HepG2 (cell line): ENCODE measurements at regions not wholly inside any gene's neighbourhood (a gene's known extent, or its start where the extent isn't known, plus 50 kb on each side); places are given as distances from the start of the nearest gene placed in this dataset.

Experiments
- ATAC-seq: fragments of 200-7000 bp; cut with Tn5 transposase; 3 replicates; pipeline ENCODE4 v1.9.1; 2020; ENCODE audit warnings: mild to moderate bottlenecking, moderate library complexity
- BruUV-seq: library from RNA; stranded (reverse); fragments of 400-500 nt; replicated peaks from 2 replicates; lab custom pipeline; 2021; lab: Mats Ljungman, UMichigan
- CTCF ChIA-PET: fragments of 300-600 bp; formaldehyde crosslinking; extraction: SDS; loops from one replicate; lab custom pipeline; 2021; ENCODE audit warnings: low total read pairs, inconsistent platforms, low intra/inter-chr PET ratio; lab: Yijun Ruan, JAX
- POLR2A ChIA-PET: fragments of 350-600 bp; sonication (Branson Sonifier 250); formaldehyde crosslinking; loops from one replicate; lab custom pipeline; 2020; ENCODE audit warnings: antibody characterized with exemption, inconsistent platforms; lab: Yijun Ruan, JAX
- DNase-seq: peaks from one replicate; pipeline ENCODE4 v3.0.0-alpha.2; 2015; ENCODE audit warnings: low spot score
- FAIRE-seq: peaks from 3 replicates; lab custom pipeline; 2011; peaks lifted over from hg19 to GRCh38; lab: Jason Lieb, UNC
- H2AFZ ChIP-seq: one replicate; pipeline ENCODE4 v1.6.1; 2011; ENCODE audit warnings: low read length, inconsistent platforms
- H3K27ac ChIP-seq: fragments of 300-600 bp; 3 replicates; pipeline ENCODE4 v1.8.0; 2011; ENCODE audit warnings: mixed run types, mild to moderate bottlenecking, mixed read lengths, low read length, inconsistent platforms; ENCODE audit not compliant: insufficient read depth; ENCODE audit errors: extremely low read length
- H3K27me3 ChIP-seq, 2 experiments: fragments of 200-600 bp in 1 of 2; 2 replicates in 1 of 2; 3 replicates in 1 of 2; pipeline versions ENCODE4 v1.6.0 to v1.8.0; 2011; ENCODE audit warnings: low read length in 2 of 2, mild to moderate bottlenecking in 2 of 2, moderate library complexity in 2 of 2, inconsistent platforms in 1 of 2; ENCODE audit not compliant: insufficient read depth in 2 of 2, control insufficient read depth in 1 of 2
- H3K36me3 ChIP-seq, 2 experiments: fragments of 200-600 bp in 1 of 2; replicated peaks in 1 of 2; 2 replicates in 1 of 2; 3 replicates in 1 of 2; pipeline versions ENCODE4 v1.5.1 to v1.8.0; 2011; ENCODE audit warnings: low read length in 2 of 2, inconsistent platforms in 1 of 2; ENCODE audit not compliant: insufficient read depth in 2 of 2, control insufficient read depth in 1 of 2
- H3K4me1 ChIP-seq: 2 replicates; pipeline ENCODE4 v1.5.1; 2012; ENCODE audit warnings: low read length, inconsistent platforms; ENCODE audit not compliant: insufficient read depth
- H3K4me2 ChIP-seq: 2 replicates; pipeline ENCODE4 v1.6.0; 2011; ENCODE audit warnings: low read depth, low read length, inconsistent platforms
- H3K4me3 ChIP-seq, 3 experiments: fragments of 200-600 bp in 1 of 3; sonication (generic), shearing (Covaris generic) in 1 of 3; replicated peaks in 1 of 3; 2 replicates each; pipeline ENCODE4 v1.5.1; 2011 to 2016; ENCODE audit warnings: low read length in 3 of 3, inconsistent platforms in 2 of 3, low read depth in 2 of 3, mild to moderate bottlenecking in 2 of 3, control low read depth in 1 of 3, mixed read lengths in 1 of 3; ENCODE audit not compliant: insufficient read depth in 1 of 3
- H3K79me2 ChIP-seq: one replicate; pipeline ENCODE4 v1.6.1; 2011; ENCODE audit warnings: low read length, inconsistent platforms; ENCODE audit not compliant: insufficient read depth
- H3K9ac ChIP-seq: 2 replicates; pipeline ENCODE4 v1.6.0; 2011; ENCODE audit warnings: mild to moderate bottlenecking, low read depth, low read length, inconsistent platforms; ENCODE audit not compliant: insufficient read depth
- H3K9me3 ChIP-seq: 2 replicates; pipeline ENCODE4 v1.5.1; 2012; ENCODE audit warnings: mild to moderate bottlenecking, low read length
- H4K20me1 ChIP-seq: 2 replicates; pipeline ENCODE4 v1.6.0; 2011; ENCODE audit warnings: inconsistent platforms, mild to moderate bottlenecking, low read length, moderate library complexity; ENCODE audit not compliant: insufficient read depth
- CEBPB ChIP-seq: IDR thresholded peaks from 2 replicates; pipeline ENCODE4 v1.6.1; 2011; ENCODE audit warnings: low read depth, low read length, improper control_type of control experiment, borderline replicate concordance
- CHD4 ChIP-seq: fragments of 200-600 bp; sonication (generic); IDR thresholded peaks from 2 replicates; pipeline ENCODE4 v1.7.0; 2017; ENCODE audit warnings: mild to moderate bottlenecking, low read length, borderline replicate concordance
- IRF9 ChIP-seq: sonication (generic); formaldehyde crosslinking; IDR thresholded peaks from 2 replicates; pipeline ENCODE4 v1.8.0; 2022; ENCODE audit warnings: missing genetic modification reagents, mild to moderate bottlenecking, borderline replicate concordance
- KIAA2018 ChIP-seq: sonication (generic); formaldehyde crosslinking; IDR thresholded peaks from 2 replicates; pipeline ENCODE4 v1.5.0; 2020; ENCODE audit warnings: mild to moderate bottlenecking, missing genetic modification reagents, borderline replicate concordance
- KLF9 ChIP-seq: IDR thresholded peaks from 2 replicates; pipeline ENCODE4 v1.6.1; 2016; ENCODE audit warnings: low read depth
- MAFF ChIP-seq: IDR thresholded peaks from 2 replicates; pipeline ENCODE4 v1.6.1; 2011; ENCODE audit warnings: low read depth, low read length, improper control_type of control experiment
- MAFK ChIP-seq, 2 experiments: IDR thresholded peaks in 1 of 2; conservative IDR thresholded peaks in 1 of 2; 2 replicates each; pipeline ENCODE4 v1.6.1; 2011; ENCODE audit warnings: improper control_type of control experiment in 2 of 2, low read length in 2 of 2
- POLR2G ChIP-seq: fragments of 200-400 bp; formaldehyde crosslinking; IDR thresholded peaks from 2 replicates; pipeline ENCODE4 v1.6.1; 2018; ENCODE audit warnings: mild to moderate bottlenecking, low read depth, low read length, moderate library complexity
- SAP130 ChIP-seq: IDR thresholded peaks from 2 replicates; pipeline ENCODE4 v1.6.1; 2016; ENCODE audit warnings: low read depth
- TRIM24 ChIP-seq: sonication (generic); formaldehyde crosslinking; IDR thresholded peaks from 2 replicates; pipeline ENCODE4 v1.8.0; 2022; ENCODE audit warnings: mild to moderate bottlenecking, missing genetic modification reagents
- ZNF563 ChIP-seq: sonication (generic); formaldehyde crosslinking; IDR thresholded peaks from 2 replicates; pipeline ENCODE4 v1.8.0; 2022; ENCODE audit warnings: mild to moderate bottlenecking, moderate library complexity, missing genetic modification reagents
- WGBS: methylation state at CpG from one replicate; pipeline ENCODE4 v1.1.6; 2017; ENCODE audit warnings: low lambda C conversion rate; 5-methylcytosine and 5-hydroxymethylcytosine counted together
- in situ Hi-C: cut with HindIII; loops from 2 replicates; pipeline ENCODE4 v1.10.0; 2017; ENCODE audit warnings: low pct_unique_long_range_greater_than_20kb; ENCODE audit not compliant: extremely low pct_ligation_motif_present
- intact Hi-C: fragments of 100-400 bp; cut with micrococcal nuclease; formaldehyde crosslinking; loops from one replicate; pipeline ENCODE4 v1.10.0; 2022; ENCODE audit not compliant: unreplicated experiment

- BruUV-seq, result no TSS peak
- Histone ChIP-seq H4K20me1 (no peaks in the 10 kb centered on the region), H3K4me2 (no peak overlapping the region), H3K9me3 (no peaks in the 10 kb centered on the region), H3K9ac (no peak overlapping the region), H3K79me2 (no peaks in the 10 kb centered on the region), H3K4me1 (no peaks in the 10 kb centered on the region), H3K27me3 (0 out of 5 replicates have a peak, but pooled peaks cover 0 to 6% of the 10 kb centered on the region in 2 experiments), H3K4me3 (no peak overlapping the region), H3K36me3 (no peaks in the 10 kb centered on the region), H3K27ac (no peak overlapping the region), H2AFZ (no peak overlapping the region)
- in situ Hi-C loops, result no loop called here
- TF ChIP-seq TRIM24 (CRISPR knock-in tag), result no peak
- no peak for TF ChIP-seq CHD4
- no peak for TF ChIP-seq IRF9 (CRISPR knock-in tag)
- peak; percentile 66; the same call in 1 of the 2 replicates for TF ChIP-seq MAFF
- no peak for TF ChIP-seq KLF9
- no peak for TF ChIP-seq ZNF563 (CRISPR knock-in tag)
- peak; percentile 56 to 84 for TF ChIP-seq MAFK (conservative IDR thresholded peaks at IDR 0.05 in 1 of 2, IDR thresholded peaks at IDR 0.05 in 1 of 2; ENCODE audit: low read length in 2 of 2)
- TF ChIP-seq SAP130 (CRISPR knock-in tag), result no peak
- ChIA-PET CTCF (no interaction called here), POLR2A (no interaction called here)
- no peak for ATAC-seq
- WGBS, result 0% methylated on average over 2 of the region's 2 CpGs
- no peak for FAIRE-seq
- intact Hi-C loops, result no loop called here
- no peak for DNase-seq
Measured at GRCh38 chr7:25621993-25622392, 393.7 kb upstream of the NPVF start.

GRCh38 chr7:25622695-25623094 lies 394.4 kb upstream of the NPVF start:
- DNase-seq, result no peak
- in situ Hi-C loops (no loop called here), intact Hi-C loops (no loop called here)
- Histone ChIP-seq H4K20me1 (no peaks in the 10 kb centered on the region), H3K9me3 (no peaks in the 10 kb centered on the region), H3K27me3 (0 out of 5 replicates have a peak, but pooled peaks cover 0 to 6% of the 10 kb centered on the region in 2 experiments), H2AFZ (no peak overlapping the region), H3K36me3 (no peaks in the 10 kb centered on the region), H3K4me1 (no peaks in the 10 kb centered on the region), H3K27ac (no peak overlapping the region), H3K4me3 (no peak overlapping the region), H3K79me2 (no peaks in the 10 kb centered on the region), H3K9ac (no peak overlapping the region), H3K4me2 (no peak overlapping the region)
- FAIRE-seq, result no peak
- no TSS peak for BruUV-seq
- whole genome bisulfite sequencing, result 2% methylated on average over 3 of the region's 3 CpGs
- POLR2A ChIA-PET, result no interaction called here
- CTCF ChIA-PET, result no interaction called here
- ATAC-seq, result no peak
- TF ChIP-seq KIAA2018 (no peak), CEBPB (no peak), POLR2G (no peak)
